ENCODE measurements at regions not wholly inside any gene's neighbourhood (a gene's known extent, or its start where the extent isn't known, plus 50 kb on each side); places are given as distances from the start of the nearest gene placed in this dataset.

DNA sequence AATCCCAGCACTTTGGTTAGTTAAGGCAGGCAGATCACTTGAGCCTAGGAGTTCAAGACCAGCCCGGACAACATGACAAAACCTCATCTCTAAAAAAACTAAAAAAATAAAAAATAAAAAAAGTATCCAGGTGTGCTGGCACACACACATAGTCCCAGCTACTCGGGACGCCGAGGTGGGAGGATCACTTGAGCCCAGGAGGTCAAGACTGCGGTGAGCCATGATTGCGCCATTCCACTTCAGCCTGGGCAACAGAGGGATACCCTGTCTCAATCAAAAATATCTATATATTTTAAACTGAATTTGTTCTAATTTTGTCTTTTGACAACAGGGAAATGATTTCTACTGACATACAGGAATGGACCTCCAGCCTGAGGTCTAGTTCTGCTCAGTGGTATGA is 73.3 kb upstream of the MBOAT2 start:
- H3K27ac ChIP-seq (ENCODE audit: control insufficient read depth, insufficient read depth, low read length) = no peak overlapping the region
- FAIRE-seq = no peak

DNA sequence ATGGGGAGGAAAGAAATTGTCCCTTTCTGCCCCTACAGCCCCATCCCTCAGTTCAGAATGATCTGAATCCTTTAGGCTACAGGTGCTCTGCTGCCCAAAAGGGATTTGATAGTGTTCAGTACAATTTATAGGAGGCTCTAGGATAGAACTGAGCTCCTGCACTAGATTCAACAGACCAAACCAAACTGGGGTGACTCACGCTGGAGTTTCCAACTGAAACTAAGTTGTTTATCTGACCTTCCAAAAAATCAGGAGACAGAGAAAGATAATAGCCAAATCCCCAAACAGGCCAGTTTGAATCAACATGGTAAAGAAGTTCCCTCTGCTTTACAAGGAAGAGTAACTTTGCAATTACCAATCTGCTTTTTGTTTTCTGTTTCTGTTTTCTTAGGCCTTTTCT is 72.7 kb upstream of the MBOAT2 start:
- Histone ChIP-seq H2AFZ (ENCODE audit: control insufficient read depth, low read length) (no peak overlapping the region), H4K20me1 (ENCODE audit: control insufficient read depth, extremely low read depth, insufficient read depth, low read length) (no peaks in the 10 kb centered on the region), H3K9me3 (ENCODE audit: control insufficient read depth, low read depth, low read length) (no peaks in the 10 kb centered on the region), H3K9ac (ENCODE audit: control insufficient read depth, extremely low read depth, insufficient read depth, low read length) (no peak overlapping the region), H3K36me3 (ENCODE audit: control insufficient read depth in 2 of 2, extremely low read depth in 1 of 2, insufficient read depth in 2 of 2, low read length in 2 of 2) (no peaks in the 10 kb centered on the region), H3K4me1 (ENCODE audit: control insufficient read depth, extremely low read depth, insufficient read depth, low read length) (peaks cover 13% of the 10 kb centered on the region), H3K9me1 (ENCODE audit: control insufficient read depth, extremely low read depth, insufficient read depth, low read length) (no peaks in the 10 kb centered on the region), H3K4me2 (ENCODE audit: control insufficient read depth, extremely low read depth, insufficient read depth, low read depth, low read length) (no peak overlapping the region), H3K27ac (ENCODE audit: control insufficient read depth, insufficient read depth, low read length) (no peak overlapping the region), H3K27me3 (ENCODE audit: control insufficient read depth, extremely low read depth, insufficient read depth, low read length) (no peaks in the 10 kb centered on the region), H3K79me2 (ENCODE audit: control insufficient read depth, insufficient read depth, low read length) (no peaks in the 10 kb centered on the region), H3K4me3 (ENCODE audit: control insufficient read depth in 2 of 3, extremely low read depth in 1 of 3, insufficient read depth in 2 of 3, low read depth in 1 of 3, low read length in 3 of 3) (no peak overlapping the region)
- dilution Hi-C loops (cut with MboI; ENCODE audit: extremely low pct_ligation_motif_present, low sequenced_read_pairs) = no loop called here
- DNase-seq (ENCODE audit: low read depth, low spot score) = no peak
- no peak for TF ChIP-seq CTCF (optimal IDR thresholded peaks at IDR 0.05 in 1 of 3, IDR thresholded peaks at IDR 0.05 in 1 of 3, conservative IDR thresholded peaks at IDR 0.05 in 1 of 3; ENCODE audit: extremely low read depth in 1 of 3, insufficient read depth in 2 of 3, low read length in 3 of 3)
- no peak for TF ChIP-seq EZH2 (IDR thresholded peaks at IDR 0.05; ENCODE audit: low read length)
- FAIRE-seq = no peak

More for the DNA sequence above, 73.3 kb upstream of the MBOAT2 start:
- H3K4me2 ChIP-seq (ENCODE audit: control insufficient read depth, extremely low read depth, insufficient read depth, low read depth, low read length) = no peak overlapping the region
- no peaks in the 10 kb centered on the region for H3K9me1 ChIP-seq (ENCODE audit: control insufficient read depth, extremely low read depth, insufficient read depth, low read length)
- H3K36me3 ChIP-seq (ENCODE audit: control insufficient read depth in 2 of 2, extremely low read depth in 1 of 2, insufficient read depth in 2 of 2, low read length in 2 of 2) = no peaks in the 10 kb centered on the region
- no peak overlapping the region for H3K9ac ChIP-seq (ENCODE audit: control insufficient read depth, extremely low read depth, insufficient read depth, low read length)
- no peak overlapping the region for H2AFZ ChIP-seq (ENCODE audit: control insufficient read depth, low read length)
- no peak for TF ChIP-seq CTCF (optimal IDR thresholded peaks at IDR 0.05 in 1 of 3, IDR thresholded peaks at IDR 0.05 in 1 of 3, conservative IDR thresholded peaks at IDR 0.05 in 1 of 3; ENCODE audit: extremely low read depth in 1 of 3, insufficient read depth in 2 of 3, low read length in 3 of 3)
- no peak for TF ChIP-seq EZH2 (IDR thresholded peaks at IDR 0.05; ENCODE audit: low read length)
- DNase-seq (ENCODE audit: low read depth, low spot score) = no peak
- dilution Hi-C loops (cut with MboI; ENCODE audit: extremely low pct_ligation_motif_present, low sequenced_read_pairs) = no loop called here
- H3K4me1 ChIP-seq (ENCODE audit: control insufficient read depth, extremely low read depth, insufficient read depth, low read length) = peaks cover 10% of the 10 kb centered on the region
- peaks cover 4% of the 10 kb centered on the region for H3K9me3 ChIP-seq (ENCODE audit: control insufficient read depth, low read depth, low read length)
- H3K79me2 ChIP-seq (ENCODE audit: control insufficient read depth, insufficient read depth, low read length) = no peaks in the 10 kb centered on the region
- H3K4me3 ChIP-seq (ENCODE audit: control insufficient read depth in 2 of 3, extremely low read depth in 1 of 3, insufficient read depth in 2 of 3, low read depth in 1 of 3, low read length in 3 of 3) = no peak overlapping the region
- H4K20me1 ChIP-seq (ENCODE audit: control insufficient read depth, extremely low read depth, insufficient read depth, low read length) = no peaks in the 10 kb centered on the region
- H3K27me3 ChIP-seq (ENCODE audit: control insufficient read depth, extremely low read depth, insufficient read depth, low read length) = no peaks in the 10 kb centered on the region

All from keratinocyte (primary cell).